ENCODE measurements at regions not wholly inside any gene's neighbourhood (a gene's known extent, or its start where the extent isn't known, plus 50 kb on each side); places are given as distances from the start of the nearest gene placed in this dataset.

DNA sequence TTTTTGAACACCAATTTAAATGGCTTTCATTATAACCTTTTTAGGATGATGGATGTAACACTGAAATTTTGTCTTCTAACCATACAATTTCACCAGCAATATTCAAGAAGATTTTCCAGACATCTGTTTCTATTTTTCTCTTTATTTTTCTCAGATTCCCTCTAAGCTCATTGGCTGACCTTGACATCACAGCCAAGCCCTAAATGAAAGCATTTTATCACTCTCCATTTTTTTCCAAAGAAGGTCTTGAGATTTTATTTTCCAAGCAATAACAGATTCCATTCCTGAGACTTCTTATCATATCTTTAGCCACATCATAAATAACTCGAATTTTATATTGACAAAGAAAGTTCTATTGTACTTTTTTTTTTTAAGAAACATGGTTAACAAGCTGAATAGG, 392.6 kb upstream of the THBS1 start:
- ChIA-PET POLR2A (no interaction called here), CTCF (interaction anchor here (1.3 to 2.7 kb wide), 3 partner anchors 9 to 11 kb away, joined by 3 to 6 read pairs (median 5); no protein-coding TSS in a partner anchor)
- TF ChIP-seq, protein P1, sequence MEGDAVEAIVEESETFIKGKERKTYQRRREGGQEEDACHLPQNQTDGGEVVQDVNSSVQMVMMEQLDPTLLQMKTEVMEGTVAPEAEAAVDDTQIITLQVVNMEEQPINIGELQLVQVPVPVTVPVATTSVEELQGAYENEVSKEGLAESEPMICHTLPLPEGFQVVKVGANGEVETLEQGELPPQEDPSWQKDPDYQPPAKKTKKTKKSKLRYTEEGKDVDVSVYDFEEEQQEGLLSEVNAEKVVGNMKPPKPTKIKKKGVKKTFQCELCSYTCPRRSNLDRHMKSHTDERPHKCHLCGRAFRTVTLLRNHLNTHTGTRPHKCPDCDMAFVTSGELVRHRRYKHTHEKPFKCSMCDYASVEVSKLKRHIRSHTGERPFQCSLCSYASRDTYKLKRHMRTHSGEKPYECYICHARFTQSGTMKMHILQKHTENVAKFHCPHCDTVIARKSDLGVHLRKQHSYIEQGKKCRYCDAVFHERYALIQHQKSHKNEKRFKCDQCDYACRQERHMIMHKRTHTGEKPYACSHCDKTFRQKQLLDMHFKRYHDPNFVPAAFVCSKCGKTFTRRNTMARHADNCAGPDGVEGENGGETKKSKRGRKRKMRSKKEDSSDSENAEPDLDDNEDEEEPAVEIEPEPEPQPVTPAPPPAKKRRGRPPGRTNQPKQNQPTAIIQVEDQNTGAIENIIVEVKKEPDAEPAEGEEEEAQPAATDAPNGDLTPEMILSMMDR (IDR thresholded peaks at IDR 0.05; ENCODE audit: control extremely low read depth, extremely low read depth, low read depth, missing control alignments): no peak
- no peak for DNase-seq (ENCODE audit: extremely low spot score)

DNA sequence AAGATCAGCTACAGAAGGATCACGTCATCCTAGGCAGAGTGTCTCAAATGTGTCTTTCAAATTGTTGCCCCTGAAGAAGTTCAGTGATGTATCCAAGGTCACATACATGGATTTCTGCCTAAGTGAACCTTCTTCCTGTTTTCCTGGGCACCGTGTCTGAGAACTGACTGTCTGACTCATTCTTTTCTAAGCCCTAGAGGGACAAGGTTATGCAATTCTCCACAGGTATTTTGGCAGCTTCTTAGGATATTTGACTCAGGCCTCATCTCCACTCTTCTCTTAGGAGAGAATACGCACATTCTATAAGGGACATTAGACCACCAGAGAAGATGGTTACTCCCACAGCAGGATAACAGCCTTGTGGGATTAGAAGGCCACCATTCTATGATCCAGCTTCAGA, 391.9 kb upstream of the THBS1 start:
- CTCF ChIA-PET: interaction anchor here (1.3 to 2.7 kb wide), 2 partner anchors 9 to 10 kb away, joined by 6 read pairs; no protein-coding TSS in a partner anchor
- TF ChIP-seq, protein P1 (IDR thresholded peaks at IDR 0.05; ENCODE audit: control extremely low read depth, extremely low read depth, low read depth, missing control alignments): no peak
- DNase-seq (ENCODE audit: extremely low spot score): no peak
- POLR2A ChIA-PET: no interaction called here

DNA sequence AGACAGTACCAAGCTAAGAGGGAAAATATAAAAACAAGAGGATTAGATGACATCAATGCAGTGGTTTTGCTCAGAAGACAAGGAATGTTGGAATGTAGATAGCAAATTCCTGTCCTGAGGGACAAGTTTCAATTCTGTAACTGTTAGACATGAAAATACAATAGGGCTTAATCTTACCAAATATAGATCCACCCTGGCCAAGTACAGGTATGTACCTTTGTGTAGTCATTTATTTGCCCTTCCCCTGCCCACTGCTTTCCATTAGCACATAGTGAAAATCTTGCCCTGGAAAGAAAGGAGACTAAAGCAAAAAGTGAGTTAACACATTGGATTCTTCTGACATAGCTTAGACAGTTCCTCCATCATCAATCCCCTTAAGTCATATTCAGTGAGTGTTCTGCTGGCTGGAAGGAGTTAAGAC, 389.0 kb upstream of the THBS1 start:
- TF ChIP-seq, protein P1 (IDR thresholded peaks at IDR 0.05; ENCODE audit: control extremely low read depth, extremely low read depth, low read depth, missing control alignments): no peak
- DNase-seq (ENCODE audit: extremely low spot score): no peak
- ChIA-PET CTCF (interaction anchor here (1.3 kb wide), 1 partner anchor 14 kb away, joined by 3 read pairs; no protein-coding TSS in a partner anchor), POLR2A (no interaction called here)

DNA sequence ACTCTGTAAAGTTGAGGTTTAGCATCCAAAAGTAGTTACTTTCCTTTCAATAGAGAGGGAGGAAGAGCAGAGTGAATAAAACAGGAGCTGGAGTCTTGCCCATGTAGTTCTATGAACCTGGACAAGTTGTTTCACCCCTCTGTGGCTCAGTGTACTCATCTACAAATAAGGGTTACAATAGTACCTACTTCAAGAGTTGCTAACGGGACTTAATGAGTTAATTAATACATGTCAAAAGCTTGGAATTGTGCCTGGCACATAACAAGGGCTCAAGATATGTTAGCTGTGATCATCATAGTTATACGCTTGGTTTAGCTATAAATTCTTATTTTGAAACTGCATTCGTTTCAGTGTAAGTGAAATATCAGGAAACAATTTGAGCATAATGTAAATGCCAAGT, 388.5 kb upstream of the THBS1 start:
- TF ChIP-seq, protein P1 (IDR thresholded peaks at IDR 0.05; ENCODE audit: control extremely low read depth, extremely low read depth, low read depth, missing control alignments): no peak
- POLR2A ChIA-PET: no interaction called here
- no peak for DNase-seq (ENCODE audit: extremely low spot score)
- CTCF ChIA-PET: interaction anchor here (1.3 kb wide), 1 partner anchor 14 kb away, joined by 3 read pairs; no protein-coding TSS in a partner anchor

DNA sequence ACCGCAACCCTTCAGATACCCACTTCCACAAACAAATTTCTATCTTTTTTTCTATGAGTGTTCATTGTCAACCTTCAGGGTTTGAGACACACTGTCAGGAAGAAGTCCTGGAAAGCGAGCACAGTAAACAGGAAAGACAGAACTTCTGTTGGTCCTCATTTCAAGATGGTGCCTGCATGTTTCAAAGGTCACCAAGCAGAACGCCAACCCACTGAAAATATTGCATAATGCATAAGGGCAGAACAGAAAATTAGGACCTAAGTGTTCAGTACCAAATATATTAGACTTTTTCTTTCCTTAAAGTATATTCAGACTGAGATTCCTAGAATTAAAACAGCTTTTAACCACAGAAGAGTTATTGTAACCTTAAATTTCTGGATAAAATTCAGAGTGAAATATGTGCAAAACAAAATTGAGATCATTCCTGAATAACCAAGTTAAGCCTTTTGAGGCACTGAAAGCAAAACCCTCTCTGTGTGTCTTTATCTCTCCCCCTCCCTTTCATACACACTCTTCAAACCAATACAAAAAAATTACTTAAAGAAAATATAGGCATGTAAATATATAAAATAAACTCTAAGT, 387.8 kb upstream of the THBS1 start:
- TF ChIP-seq, protein P1 (IDR thresholded peaks at IDR 0.05; ENCODE audit: control extremely low read depth, extremely low read depth, low read depth, missing control alignments): no peak
- DNase-seq (ENCODE audit: extremely low spot score): no peak
- POLR2A ChIA-PET: no interaction called here
- CTCF ChIA-PET: interaction anchor here (1.3 kb wide), 1 partner anchor 13 kb away, joined by 3 read pairs; no protein-coding TSS in a partner anchor

DNA sequence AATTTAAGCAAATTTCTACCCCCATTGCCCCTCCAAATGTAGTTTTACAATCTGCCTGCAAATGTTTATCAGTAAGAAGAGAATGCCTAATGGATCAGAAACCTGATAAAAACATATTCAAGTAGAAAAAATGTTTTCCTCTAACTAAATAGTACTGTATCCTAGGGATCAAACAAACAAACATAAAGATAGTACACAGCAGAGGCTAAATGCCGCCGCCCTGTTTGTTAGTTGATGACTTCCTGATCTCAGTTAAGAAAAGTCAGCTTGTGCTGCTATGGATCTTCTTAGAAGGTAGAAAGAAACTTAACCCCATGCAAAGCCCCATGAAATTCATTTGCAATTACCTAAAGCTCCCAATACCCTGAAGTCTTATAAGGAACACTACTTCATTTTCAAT, 387.3 kb upstream of the THBS1 start:
- TF ChIP-seq, protein P1 (IDR thresholded peaks at IDR 0.05; ENCODE audit: control extremely low read depth, extremely low read depth, low read depth, missing control alignments): no peak
- no peak for DNase-seq (ENCODE audit: extremely low spot score)
- ChIA-PET CTCF (interaction anchor here (1.7 kb wide), 1 partner anchor 10 kb away, joined by 5 read pairs; no protein-coding TSS in a partner anchor), POLR2A (no interaction called here)

Measured in GM10248 (cell line).